HG02885 (cell line): ENCODE measurements at regions not wholly inside any gene's neighbourhood (a gene's known extent, or its start where the extent isn't known, plus 50 kb on each side); places are given as distances from the start of the nearest gene placed in this dataset.
"Not testable (repeated sequence)": the region's sequence is repeated elsewhere in the genome, so short reads cannot be mapped to it uniquely, and the experiment has no call there.

Experiments
- ATAC-seq: cut with Tn5 transposase; IDR thresholded peaks from one replicate; pipeline ENCODE4 v1.9.1; 2021; ENCODE audit warnings: mild to moderate bottlenecking; ENCODE audit not compliant: unreplicated experiment, poor library complexity

DNA sequence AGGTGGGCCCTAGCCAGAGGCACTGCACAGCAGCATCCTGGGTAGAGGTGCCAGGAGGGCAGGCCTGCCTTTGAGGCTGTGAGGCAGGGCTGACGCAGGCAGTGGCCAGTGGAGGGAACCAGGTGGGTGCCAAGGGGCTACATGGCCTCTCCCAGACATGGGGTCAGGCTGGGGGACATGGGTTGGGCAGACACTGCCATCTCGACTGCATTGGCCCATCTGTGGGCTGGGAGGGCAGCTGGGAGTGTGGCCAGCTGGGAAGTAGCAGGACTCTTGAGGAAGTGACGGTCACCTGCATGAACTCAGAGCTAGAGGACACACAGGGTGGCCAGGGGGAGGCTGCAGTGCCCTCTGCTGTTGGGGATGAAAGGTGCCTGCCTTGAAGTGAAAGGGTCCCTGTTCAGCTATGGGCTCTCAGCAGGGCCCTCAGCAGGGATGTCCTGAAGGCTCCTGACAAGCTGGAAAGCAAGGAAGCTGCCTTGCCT is 294.6 kb downstream of the CCDC74A start:
- ATAC-seq: not testable (repeated sequence)

DNA sequence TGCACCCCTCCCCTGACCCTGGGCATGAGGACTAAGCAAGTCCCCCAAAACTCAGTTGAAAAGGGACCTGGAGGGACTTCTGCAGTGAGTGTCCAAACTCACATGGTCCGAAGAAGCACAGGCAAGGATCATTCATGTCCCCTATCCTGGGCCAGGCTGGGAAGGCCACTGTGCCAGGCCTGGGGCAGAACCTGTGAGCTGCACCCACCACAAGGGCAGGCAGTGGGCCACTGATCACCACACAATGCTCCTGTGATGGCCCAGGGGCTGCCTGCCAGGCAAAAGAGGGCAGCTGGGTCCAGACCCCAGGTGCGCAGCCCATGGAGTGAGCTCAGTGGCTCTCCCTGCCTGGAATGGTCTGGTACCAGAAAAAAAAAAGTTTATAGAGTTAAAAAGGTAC is 295.4 kb downstream of the CCDC74A start:
- ATAC-seq: not testable (repeated sequence)

DNA sequence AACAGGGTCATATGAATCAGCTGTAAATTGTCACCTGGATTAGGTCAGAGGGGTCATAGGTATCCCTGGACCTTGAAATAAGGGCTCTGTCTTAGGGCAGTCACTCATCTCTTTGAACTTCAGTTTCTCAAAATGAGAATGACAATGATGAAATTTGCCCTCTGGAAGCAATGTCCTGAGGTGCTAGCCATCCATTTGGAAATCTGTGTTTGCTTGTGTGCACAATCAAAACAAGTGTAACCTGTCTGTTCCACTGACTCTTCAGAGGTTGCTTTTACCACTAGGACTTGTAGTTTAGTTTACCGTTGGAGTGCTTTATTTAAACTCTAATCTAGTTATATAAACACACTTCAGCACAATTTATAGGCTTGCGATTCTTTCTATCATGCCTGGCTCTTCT is 297.3 kb downstream of the CCDC74A start:
- not testable (repeated sequence) for ATAC-seq

DNA sequence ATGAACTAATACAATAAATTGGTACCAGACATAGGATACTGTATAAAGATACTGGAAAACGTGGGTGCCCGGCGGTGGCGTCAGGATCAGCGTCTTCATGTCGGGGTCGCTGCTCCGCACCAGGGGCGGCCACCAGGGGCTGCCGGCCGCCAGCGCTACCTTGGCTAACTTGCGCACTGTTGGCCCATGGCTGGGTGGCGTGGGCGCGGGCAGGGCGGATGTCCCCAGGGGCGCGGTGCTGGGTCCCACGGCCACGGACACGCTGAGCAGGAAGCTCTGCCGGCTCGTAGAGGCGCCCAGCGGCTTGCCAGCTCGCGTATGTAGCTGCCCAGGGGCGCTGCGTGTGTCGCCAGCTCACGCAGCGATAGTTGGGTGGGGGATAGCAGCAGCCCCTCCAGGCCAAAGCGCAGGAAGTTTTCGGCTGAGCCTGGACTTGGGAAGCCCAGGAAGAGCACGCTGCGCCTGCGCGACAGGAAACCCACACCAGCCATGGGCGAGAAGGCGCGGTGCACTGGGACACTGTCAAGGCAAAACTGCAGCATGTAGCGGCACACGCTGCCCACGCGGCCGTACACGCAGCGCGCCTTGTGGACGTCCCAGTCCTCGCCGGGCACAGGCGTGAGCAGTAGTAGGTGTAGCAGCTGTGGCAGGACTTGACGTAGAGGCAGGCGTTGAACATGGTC is 299.9 kb downstream of the CCDC74A start:
- ATAC-seq: no peak

DNA sequence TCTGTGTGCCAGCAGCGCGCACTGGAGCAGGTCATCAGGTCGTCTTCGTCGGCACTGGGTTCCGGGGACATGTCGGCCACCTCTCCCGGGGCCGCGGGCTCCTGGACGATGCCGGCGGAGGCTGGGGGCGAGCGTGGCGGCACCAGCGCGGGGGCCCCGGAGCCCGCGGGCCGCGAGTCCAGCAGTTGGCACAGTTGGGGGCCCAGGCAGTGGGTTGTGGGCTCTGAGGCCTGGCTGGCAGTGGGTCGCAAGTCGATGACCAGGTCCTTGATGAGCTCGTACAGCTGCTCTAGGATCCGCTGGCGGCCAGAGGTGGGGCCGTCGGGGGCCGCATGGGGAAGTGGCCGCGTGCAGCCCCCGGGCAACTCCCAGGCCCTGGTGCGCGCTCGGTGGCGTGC is 300.5 kb downstream of the CCDC74A start:
- ATAC-seq: no peak

DNA sequence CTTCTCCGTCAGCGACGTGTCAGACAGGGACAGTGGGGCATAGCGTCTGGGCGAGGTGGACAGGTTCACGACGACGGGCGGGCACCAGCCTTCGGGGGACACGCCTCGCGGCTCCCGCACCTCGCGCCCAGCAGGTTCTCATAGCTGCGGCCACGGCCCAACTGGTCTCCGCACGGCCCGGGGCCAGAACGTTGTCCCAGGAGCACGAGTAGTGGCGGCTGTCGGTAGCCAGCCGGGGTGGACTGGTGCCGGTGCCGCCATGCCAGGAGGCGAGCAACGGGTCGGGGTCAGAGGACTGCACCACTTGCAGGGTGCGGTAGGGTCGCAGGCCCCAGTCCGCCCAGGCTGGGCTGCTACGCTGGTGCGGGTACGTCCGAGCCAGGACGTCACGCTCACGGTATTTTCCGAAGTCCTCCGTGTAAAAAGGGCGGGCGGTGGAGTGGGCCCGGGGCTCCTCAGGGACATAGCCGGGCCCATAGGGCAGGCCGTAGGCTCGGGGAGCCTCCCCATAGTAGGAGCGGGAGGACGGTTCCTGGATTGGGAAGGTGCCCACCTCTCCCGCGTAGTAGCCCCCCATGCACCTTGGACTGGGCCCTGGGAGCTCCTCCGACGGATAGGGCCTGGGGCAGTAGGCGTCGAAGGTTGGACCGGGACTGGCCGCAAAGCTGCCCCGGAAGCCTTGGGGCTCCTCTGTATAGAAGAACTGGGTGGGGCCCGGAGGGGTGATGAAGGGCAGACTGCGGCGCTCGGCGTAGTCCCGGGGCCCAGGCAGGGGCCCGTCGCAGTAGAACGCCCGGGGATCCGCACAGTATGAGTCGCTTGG is 301.2 kb downstream of the CCDC74A start:
- ATAC-seq: not testable (repeated sequence)

DNA sequence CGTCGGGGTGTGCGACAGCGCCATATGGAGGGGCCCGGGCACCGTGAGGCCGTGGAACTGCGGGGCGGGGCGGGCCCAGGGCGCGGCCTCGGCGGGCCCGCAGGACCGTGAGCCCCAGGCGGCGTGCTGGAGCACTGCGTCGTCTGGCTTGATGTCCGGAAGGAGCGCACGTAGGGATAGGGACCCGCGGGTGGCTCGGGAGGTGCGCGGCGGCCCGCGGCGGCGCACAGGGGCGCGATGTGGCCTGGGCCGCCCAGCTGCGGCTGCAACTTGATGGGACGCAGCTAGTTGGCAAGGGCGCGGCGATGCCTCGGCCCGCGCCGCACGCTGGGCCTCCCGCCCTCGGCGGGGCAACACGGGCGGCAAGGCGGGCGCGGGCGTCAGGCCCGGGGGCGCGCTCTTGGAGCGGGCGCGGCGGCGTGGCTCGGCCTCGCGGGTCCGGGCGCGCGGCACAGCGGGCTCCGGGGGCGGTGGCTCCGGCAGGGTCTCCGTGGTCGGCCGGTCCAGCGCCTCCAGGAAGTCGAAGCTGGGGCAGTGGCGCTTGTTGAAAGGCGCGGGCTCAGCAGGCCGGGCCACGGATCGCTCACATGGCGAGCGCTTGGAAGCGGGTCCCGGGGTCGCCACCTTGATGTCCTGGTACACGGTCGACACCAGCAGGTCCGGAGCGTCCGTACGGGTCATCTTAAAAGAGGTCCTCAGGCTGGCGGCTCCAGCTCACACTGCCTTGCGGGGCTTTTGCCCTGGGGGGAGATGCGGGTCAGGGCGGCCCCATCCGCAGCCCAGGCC is 302.0 kb downstream of the CCDC74A start:
- not testable (repeated sequence) for ATAC-seq

DNA sequence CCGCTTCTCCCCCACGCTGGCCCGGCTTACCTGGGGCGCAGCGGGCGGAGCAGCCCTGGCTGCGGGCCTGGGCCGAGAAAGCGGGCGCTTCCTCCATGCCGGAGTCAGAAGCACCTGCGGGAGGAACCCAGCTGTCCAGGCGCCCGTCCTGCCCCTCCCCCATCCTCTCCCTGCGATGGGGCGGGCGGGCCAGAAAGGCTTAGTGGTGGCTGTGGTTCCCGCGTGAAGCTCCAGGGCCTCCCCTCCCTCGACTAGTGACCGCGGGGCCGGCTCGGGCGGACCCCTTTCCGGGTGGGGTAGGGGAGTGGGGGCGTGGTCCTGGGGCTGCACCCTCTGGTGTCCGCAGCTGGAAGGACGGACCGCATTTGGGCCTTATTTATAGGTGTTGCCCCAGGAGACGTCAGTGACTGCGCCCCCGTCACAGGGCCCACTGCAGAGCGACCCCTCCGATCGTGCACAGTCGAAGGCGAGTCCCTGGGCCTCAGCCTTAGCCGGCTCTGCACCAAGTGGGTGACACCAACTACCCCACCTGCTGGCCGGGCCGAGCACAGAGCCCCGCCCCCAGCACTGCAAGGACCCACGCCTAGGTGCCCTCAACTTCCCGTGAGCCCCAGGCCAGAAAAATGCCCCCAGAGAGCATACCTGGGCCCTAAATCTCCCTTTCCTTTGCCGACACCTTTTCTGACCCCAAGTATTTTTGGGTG is 302.7 kb downstream of the CCDC74A start:
- ATAC-seq: not testable (repeated sequence)

DNA sequence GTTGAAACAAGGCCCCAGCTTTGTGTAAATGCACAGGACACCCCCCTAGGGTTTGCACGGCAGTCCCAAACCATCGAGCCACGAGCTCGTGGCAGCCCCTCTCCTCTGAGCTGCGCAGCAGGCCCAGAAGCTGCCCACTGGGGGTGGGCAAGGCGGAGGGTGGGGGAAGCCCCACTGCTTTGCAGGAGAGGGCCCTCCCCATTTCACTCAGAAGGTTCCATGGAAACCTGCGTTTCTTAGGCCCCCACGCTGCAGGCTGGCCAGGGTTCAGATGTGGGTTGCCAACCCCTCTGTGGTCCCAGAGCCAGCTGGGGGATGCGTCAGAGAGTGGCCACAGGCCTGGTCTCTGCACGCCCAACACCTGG is 303.2 kb downstream of the CCDC74A start:
- not testable (repeated sequence) for ATAC-seq

DNA sequence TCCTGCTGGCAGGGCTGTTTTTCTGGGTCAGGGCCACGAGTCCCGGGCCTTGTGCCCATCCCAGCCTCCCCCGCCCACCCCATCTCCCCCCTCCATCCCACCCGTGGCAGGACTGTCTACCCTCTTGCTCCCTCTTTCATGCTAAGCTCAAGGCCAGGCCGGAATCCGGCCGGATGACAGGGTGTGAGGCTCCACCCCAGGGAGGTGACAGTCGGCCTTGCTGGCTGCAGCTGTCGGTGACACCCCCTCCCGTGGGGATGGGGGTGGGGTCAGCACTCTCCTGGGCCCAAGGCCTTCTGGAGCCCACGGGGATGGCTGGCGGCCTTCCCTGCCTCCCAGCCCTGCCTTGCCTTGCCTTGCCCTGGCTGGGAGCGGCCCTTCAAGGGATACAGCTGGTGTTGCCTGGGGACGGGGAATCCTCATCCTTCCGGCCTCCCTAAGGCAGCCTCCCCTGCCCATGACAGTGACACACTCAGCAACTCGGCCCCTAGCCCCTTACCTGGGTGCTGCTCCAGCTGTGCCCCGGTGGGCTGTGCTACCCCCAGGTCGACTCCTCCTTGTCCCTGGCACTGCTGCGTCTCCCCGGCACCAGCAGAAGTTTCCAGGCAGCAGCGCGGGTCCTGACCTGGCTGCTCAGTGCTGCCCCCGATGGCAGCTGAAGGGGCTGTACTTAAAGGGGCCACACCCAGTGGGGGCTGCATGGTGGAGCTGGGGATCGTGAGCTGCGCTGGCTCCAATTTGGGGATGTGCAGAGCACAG is 303.9 kb downstream of the CCDC74A start:
- ATAC-seq: peak; percentile 77

DNA sequence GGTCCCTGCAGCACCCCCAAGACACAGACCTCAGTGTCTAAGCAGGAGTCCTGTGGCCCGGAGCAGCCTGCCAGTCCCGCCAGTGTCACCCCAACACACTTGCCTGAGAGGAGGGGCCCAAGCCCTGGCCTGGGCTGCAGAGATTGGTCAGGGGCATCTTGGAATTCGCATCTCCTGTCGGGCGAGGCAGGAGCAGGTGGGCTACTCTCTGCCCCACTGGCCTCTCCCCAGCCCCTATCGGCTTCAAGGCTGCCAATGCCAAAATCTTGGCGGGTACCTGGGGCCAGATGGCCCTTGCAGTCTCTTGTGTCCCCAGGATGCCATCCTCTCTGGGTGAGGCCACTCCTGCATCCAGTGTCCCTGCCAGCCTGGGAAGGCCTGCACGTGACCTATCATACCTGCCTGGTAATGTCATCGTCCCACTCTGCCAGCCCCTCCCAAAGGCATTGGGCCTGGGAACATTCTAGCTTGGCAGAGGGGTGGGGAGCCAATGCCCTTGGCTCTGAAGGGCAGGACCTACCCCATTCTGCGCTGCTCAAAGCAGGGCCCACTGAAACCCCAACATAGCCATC is 304.6 kb downstream of the CCDC74A start:
- peak; percentile 3 for ATAC-seq

DNA sequence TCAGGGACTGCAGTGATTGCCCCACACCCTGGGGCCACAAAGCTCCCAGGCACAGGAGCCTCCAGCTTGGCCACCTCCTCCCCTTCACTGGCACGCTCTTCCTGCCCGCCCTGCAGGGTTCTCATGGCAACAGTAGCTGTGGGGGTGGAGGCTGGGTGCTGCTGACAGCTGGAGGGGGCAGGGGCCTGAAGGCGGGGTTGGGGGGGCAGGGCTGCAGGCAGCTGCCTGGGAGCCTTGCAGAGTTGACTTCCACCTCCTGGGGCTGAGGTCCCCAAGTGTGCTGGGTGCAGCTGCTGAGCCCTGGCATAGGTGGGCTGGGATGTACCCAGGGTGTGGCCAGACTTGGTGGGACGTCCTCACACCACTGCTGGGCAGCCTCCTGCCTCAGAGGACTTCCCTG is 305.2 kb downstream of the CCDC74A start:
- not testable (repeated sequence) for ATAC-seq

DNA sequence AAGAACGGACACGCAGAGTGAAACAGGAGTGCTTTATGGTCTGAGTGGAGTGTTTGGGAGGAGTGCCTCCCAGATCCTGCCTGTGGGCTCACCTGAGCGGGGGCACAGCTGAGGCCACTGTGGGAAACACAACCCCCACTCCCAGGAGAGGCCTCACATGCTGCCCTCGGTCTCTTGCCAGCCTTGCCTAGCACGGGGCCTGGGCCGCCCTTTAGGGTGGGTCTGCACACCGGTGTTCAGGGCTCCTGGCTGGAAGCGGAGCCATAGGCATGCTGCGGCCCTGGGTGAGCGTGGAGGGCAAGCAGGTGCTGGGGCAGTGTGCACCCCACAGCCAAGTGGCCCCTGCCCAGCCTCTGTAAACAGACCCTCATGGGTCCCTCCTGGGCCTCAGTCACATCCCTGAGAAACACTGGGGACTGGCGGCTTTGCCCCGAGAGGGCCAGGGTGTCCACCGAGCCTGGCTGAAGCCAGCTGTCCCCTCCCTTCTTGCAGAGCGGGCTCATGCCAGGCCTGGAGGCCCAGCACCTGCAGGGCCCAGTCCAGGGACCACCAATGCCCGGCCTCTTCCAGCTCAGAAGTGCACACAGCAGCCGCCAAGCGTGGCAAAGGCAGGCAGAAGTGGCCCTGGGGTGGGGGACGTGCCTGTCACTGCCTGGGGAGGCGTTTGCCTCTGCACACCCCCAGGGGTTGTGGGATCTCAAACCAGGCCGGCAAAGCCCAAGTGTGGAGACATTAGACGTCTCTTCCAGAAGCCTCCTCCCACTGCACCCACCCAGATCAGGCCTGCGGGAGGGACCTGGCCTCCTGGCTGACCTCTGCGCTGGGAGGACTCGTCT is 305.9 kb downstream of the CCDC74A start:
- not testable (repeated sequence) for ATAC-seq

DNA sequence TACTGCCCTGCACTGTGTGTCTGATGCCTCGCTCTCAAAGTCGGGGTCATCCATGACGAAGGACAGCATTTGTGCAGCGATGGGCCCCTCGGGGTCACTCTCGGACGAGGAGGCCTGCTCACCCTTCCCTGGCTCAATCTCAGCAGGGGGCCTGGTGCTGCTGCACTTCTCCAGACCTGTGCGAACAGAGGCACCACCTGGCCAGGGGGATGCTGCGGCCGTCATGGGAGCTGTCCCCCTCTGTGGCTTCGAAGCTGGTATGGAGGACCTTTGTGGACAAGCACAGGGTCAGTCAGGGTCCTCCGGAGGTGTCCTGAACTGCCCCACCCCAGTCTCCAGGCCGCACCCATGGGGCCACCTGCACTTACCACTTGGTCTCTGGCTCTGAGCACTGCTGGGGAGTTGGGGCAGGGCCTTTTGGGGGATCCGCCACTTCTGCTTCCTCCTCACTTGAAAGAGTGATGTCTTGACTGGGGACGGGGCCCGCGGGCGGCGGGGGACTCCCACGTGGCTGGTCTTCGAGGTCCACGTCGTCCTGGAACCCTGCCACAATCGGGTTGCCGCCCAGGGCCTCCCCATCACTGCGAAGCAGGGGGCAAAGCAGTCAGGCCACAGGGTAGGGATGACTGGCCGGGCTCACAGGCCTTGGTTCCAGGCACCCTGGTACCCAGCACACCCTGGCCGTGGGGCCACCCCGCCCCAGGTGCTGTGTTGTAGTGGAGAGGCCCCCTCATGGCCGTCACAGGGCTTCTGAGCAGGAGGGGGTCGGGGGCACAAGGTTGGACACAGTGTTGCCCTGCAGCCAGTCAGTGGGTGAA is 306.7 kb downstream of the CCDC74A start:
- ATAC-seq: not testable (repeated sequence)

DNA sequence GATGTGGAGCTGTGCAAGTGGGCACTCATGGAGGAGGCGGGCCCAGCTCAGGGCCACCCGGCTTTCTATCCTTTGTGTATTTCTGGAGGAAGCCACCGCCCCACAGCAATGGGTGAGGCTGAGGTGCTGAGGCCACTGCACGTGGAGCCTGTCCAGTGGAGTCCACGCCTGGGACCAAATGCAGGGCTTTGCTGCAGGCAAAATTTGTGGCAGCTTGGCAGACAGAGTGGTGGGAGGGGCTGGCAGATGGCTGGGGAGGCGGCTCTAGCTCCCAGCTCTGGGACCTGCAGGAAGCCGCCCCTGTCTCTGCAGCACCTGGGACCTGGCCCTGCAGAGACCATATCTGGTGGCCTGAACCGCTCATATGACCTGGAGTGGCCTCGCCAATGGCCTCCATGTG is 307.3 kb downstream of the CCDC74A start:
- ATAC-seq: not testable (repeated sequence)

DNA sequence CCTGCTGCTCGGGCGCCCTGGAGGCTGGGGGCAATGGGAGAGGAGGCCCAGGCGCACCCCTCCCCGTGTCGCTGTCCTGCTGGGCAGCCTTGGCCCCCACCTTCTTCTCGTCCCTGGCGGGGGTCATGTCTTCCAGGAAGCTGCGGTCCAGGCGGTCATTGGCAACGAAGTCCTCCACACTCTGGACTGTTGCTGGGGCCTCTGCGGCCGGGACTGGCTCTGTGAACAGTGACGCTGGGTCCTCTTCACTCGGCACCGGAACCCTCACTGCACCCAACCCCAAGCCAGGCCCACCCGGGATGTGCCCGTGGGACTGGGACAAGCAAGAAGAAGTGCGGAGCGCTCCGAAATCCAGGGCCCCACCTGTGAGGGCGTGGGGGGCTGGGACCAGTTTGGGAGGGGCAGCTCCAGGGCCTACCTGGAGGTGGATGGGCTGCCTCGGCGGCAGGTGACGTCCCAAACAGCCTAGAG is 308.0 kb downstream of the CCDC74A start:
- no peak for ATAC-seq

DNA sequence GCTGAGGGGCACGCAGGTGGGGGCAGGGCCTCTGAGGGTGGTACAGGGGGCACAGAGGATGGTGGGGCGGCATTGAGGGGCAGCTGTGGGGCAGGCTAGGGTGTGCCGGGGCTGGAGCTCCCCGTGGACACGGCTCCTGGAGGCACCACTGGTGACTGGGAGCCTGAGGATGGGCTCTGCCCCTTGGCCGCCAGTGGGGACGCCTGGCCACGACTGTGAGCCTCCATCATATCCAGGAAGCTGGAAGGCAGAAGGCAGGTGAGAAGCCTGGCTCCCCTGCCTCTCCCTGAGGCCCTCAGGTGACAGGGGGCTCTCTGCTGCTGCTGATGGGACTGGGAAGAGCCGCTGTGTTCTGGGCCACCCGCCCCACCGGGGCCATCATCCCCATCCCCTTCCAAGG is 308.4 kb downstream of the CCDC74A start:
- not testable (repeated sequence) for ATAC-seq
